ENCODE measurements at regions not wholly inside any gene's neighbourhood (a gene's known extent, or its start where the extent isn't known, plus 50 kb on each side); places are given as distances from the start of the nearest gene placed in this dataset.

DNA sequence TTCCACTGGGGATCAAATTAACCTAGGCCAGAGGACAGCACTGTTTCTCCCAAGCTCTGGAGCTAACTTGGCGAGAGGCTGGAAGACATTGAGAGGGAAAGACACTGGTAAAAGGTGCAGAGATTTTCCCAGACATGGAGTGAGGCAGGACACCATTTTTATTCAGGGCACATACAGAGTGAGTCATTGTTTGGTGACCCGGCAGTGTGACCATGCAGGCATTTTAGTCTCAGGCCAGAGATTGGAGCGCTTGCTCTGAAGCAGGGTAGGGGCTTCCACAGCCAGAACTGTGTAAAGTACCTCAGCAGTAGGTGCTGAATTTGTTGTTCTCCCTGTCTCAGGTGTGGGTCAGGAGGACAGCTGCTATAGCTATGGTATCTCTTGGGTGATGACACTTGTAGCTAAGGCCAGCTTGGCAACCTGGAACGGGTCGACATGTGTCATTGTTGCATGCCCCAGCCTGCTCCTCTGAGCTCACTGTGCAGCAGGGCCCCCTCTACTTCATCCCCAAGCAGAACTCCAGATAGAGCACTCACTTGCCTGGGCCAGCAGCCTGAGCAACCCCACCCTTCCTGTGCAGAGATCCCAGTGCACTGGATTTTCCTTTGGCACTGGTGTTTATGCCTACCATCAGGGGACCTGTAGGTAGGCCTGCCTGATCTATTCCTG lies 79.8 kb upstream of the ATP8A1 start (continued):
- TF ChIP-seq, protein P1, sequence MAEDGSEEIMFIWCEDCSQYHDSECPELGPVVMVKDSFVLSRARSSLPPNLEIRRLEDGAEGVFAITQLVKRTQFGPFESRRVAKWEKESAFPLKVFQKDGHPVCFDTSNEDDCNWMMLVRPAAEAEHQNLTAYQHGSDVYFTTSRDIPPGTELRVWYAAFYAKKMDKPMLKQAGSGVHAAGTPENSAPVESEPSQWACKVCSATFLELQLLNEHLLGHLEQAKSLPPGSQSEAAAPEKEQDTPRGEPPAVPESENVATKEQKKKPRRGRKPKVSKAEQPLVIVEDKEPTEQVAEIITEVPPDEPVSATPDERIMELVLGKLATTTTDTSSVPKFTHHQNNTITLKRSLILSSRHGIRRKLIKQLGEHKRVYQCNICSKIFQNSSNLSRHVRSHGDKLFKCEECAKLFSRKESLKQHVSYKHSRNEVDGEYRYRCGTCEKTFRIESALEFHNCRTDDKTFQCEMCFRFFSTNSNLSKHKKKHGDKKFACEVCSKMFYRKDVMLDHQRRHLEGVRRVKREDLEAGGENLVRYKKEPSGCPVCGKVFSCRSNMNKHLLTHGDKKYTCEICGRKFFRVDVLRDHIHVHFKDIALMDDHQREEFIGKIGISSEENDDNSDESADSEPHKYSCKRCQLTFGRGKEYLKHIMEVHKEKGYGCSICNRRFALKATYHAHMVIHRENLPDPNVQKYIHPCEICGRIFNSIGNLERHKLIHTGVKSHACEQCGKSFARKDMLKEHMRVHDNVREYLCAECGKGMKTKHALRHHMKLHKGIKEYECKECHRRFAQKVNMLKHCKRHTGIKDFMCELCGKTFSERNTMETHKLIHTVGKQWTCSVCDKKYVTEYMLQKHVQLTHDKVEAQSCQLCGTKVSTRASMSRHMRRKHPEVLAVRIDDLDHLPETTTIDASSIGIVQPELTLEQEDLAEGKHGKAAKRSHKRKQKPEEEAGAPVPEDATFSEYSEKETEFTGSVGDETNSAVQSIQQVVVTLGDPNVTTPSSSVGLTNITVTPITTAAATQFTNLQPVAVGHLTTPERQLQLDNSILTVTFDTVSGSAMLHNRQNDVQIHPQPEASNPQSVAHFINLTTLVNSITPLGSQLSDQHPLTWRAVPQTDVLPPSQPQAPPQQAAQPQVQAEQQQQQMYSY (CRISPR knock-in tag; IDR thresholded peaks at IDR 0.05) = no peak
- TF ChIP-seq TEAD1 (CRISPR knock-in tag; IDR thresholded peaks at IDR 0.05) (no peak), HMGA2 (CRISPR knock-in tag; IDR thresholded peaks at IDR 0.05) (no peak), ZSCAN18 (CRISPR knock-in tag; IDR thresholded peaks at IDR 0.05) (no peak), SMAD4 (CRISPR knock-in tag; IDR thresholded peaks at IDR 0.05) (no peak), ETV6 (CRISPR knock-in tag; IDR thresholded peaks at IDR 0.05) (no peak), AFF4 (CRISPR knock-in tag; IDR thresholded peaks at IDR 0.05; ENCODE audit: borderline replicate concordance) (no peak), ZNF396 (CRISPR knock-in tag; IDR thresholded peaks at IDR 0.05; ENCODE audit: borderline replicate concordance) (no peak)

- CTCF ChIA-PET = no interaction called here
- H3K9me3 Mint-ChIP-seq = peaks cover 20% of the 10 kb centered on the region
- no peak for TF ChIP-seq SMAD4 (CRISPR knock-in tag; IDR thresholded peaks at IDR 0.05)
- TF ChIP-seq CTCF (IDR thresholded peaks at IDR 0.05) = no peak
- TF ChIP-seq HMGA2 (CRISPR knock-in tag; IDR thresholded peaks at IDR 0.05) = no peak
- no peak for TF ChIP-seq ZNF671 (CRISPR knock-in tag; IDR thresholded peaks at IDR 0.05)
- TF ChIP-seq, protein P2, sequence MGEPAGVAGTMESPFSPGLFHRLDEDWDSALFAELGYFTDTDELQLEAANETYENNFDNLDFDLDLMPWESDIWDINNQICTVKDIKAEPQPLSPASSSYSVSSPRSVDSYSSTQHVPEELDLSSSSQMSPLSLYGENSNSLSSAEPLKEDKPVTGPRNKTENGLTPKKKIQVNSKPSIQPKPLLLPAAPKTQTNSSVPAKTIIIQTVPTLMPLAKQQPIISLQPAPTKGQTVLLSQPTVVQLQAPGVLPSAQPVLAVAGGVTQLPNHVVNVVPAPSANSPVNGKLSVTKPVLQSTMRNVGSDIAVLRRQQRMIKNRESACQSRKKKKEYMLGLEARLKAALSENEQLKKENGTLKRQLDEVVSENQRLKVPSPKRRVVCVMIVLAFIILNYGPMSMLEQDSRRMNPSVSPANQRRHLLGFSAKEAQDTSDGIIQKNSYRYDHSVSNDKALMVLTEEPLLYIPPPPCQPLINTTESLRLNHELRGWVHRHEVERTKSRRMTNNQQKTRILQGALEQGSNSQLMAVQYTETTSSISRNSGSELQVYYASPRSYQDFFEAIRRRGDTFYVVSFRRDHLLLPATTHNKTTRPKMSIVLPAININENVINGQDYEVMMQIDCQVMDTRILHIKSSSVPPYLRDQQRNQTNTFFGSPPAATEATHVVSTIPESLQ (CRISPR knock-in tag; IDR thresholded peaks at IDR 0.05) = no peak
Observed at GRCh38 chr4:42733380-42733779, 76.5 kb upstream of the ATP8A1 start.

More at GRCh38 chr4:42733380-42733779, 76.5 kb upstream of the ATP8A1 start:
- Mint-ChIP-seq H3K27ac (no peak overlapping the region), H3K4me1 (no peaks in the 10 kb centered on the region), H3K27me3 (ENCODE audit: low read depth) (no peaks in the 10 kb centered on the region), H3K36me3 (0 out of 2 replicates have a peak, but pooled peaks cover 2% of the 10 kb centered on the region), H3K4me3 (no peak overlapping the region)
- DNase-seq (ENCODE audit: low spot score) (no peak), ATAC-seq (no peak)
- POLR2A ChIA-PET = no interaction called here

Measured in WTC11 (cell line).